PFSK-1 (cell line): ENCODE measurements at regions not wholly inside any gene's neighbourhood (a gene's known extent, or its start where the extent isn't known, plus 50 kb on each side); places are given as distances from the start of the nearest gene placed in this dataset.

Source experiments
- SIN3A ChIP-seq: IDR thresholded peaks from 2 replicates; pipeline ENCODE4 v1.6.1; 2012; ENCODE audit warnings: mild to moderate bottlenecking, low read length, moderate library complexity, borderline replicate concordance; ENCODE audit not compliant: insufficient read depth
- TAF1 ChIP-seq: IDR thresholded peaks from 2 replicates; pipeline ENCODE4 v1.6.1; 2012; ENCODE audit warnings: low read length, control low read depth, borderline replicate concordance; ENCODE audit not compliant: insufficient read depth

- TF ChIP-seq TAF1: no peak
- no peak for TF ChIP-seq SIN3A
Observed at GRCh38 chr6:15892369-15892768, 229.5 kb upstream of the DTNBP1 start.
